ENCODE measurements at regions not wholly inside any gene's neighbourhood (a gene's known extent, or its start where the extent isn't known, plus 50 kb on each side); places are given as distances from the start of the nearest gene placed in this dataset.
"Not testable (repeated sequence)": the region's sequence is repeated elsewhere in the genome, so short reads cannot be mapped to it uniquely, and the experiment has no call there.

GRCh38 chr17:30720971-30721370, 103.5 kb downstream of the CRLF3 start:
- not testable (repeated sequence) for TF ChIP-seq CTCF, POLR2A (IDR thresholded peaks at IDR 0.05)
